ENCODE measurements at regions not wholly inside any gene's neighbourhood (a gene's known extent, or its start where the extent isn't known, plus 50 kb on each side); places are given as distances from the start of the nearest gene placed in this dataset.

- 55 to 77% (median 69%) methylated on average over 1 of the region's 1 CpG for WGBS, 4 donors
- H3K4me3 ChIP-seq: no peak overlapping the region
- H3K9me3 ChIP-seq (replicated peaks in 1 of 3): no peaks in the 10 kb centered on the region
- H3K4me1 ChIP-seq (replicated peaks in 1 of 2): no peaks in the 10 kb centered on the region
- intact Hi-C loops (cut with DNase I): no loop called here
- no peaks in the 10 kb centered on the region for H3K36me3 ChIP-seq (replicated peaks in 1 of 2)
- TF ChIP-seq POLR2A (IDR thresholded peaks at IDR 0.05): no peak
- no peak for TF ChIP-seq CTCF (IDR thresholded peaks at IDR 0.05)
- no peaks in the 10 kb centered on the region for H3K27me3 ChIP-seq
- H3K27ac ChIP-seq: no peak overlapping the region
- DNase-seq: no peak
These were observed 241.8 kb downstream of the ALDH8A1 start for GRCh38 chr6:134708079-134708478.

GRCh38 chr6:134707342-134708031 lies 242.4 kb downstream of the ALDH8A1 start:
- no peaks in the 10 kb centered on the region for H3K36me3 ChIP-seq (replicated peaks in 1 of 2)
- intact Hi-C loops (cut with DNase I): no loop called here
- no peak overlapping the region for H3K27ac ChIP-seq
- TF ChIP-seq POLR2A (IDR thresholded peaks at IDR 0.05) (no peak), CTCF (IDR thresholded peaks at IDR 0.05) (no peak)
- no peaks in the 10 kb centered on the region for H3K4me1 ChIP-seq (replicated peaks in 1 of 2)
- H3K4me3 ChIP-seq: no peak overlapping the region
- no peaks in the 10 kb centered on the region for H3K27me3 ChIP-seq
- no peaks in the 10 kb centered on the region for H3K9me3 ChIP-seq (replicated peaks in 1 of 3)
- no peak for DNase-seq
- 48 to 54% (median 52%) methylated on average over 5 of the region's 5 CpGs for WGBS, 4 donors

- Histone ChIP-seq H3K4me1 (replicated peaks in 1 of 2) (no peaks in the 10 kb centered on the region), H3K27ac (no peak overlapping the region), H3K36me3 (replicated peaks in 1 of 2) (no peaks in the 10 kb centered on the region), H3K4me3 (no peak overlapping the region), H3K9me3 (replicated peaks in 1 of 3) (no peaks in the 10 kb centered on the region), H3K27me3 (no peaks in the 10 kb centered on the region)
- DNase-seq: no peak
- no peak for TF ChIP-seq CTCF (IDR thresholded peaks at IDR 0.05)
- TF ChIP-seq POLR2A (IDR thresholded peaks at IDR 0.05): no peak
- 52 to 73% (median 60%) methylated on average over 2 of the region's 2 CpGs for WGBS, 4 donors
- intact Hi-C loops (cut with DNase I): no loop called here
These were observed 243.1 kb downstream of the ALDH8A1 start for GRCh38 chr6:134706806-134707205.

DNA sequence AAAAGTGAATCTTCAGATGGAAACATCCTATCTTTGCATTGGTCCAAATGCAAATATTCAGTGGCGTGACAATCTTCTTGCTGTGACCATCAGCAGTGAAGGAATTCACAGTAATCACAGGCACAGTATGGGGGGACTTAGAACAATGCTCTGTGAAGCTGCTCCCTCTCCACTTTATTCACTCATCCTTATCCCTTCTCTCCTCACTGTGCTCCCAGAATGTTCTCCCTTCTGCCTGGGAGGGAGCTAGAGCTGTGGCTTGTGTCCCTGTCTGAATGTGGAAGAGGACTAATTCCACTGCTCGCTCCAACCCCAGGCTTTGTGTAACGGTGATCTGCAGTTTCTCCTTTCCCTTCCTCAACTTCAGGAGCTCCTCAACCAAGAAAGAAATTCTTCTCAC lies 243.7 kb downstream of the ALDH8A1 start:
- Histone ChIP-seq H3K27ac (no peak overlapping the region), H3K27me3 (no peaks in the 10 kb centered on the region), H3K4me3 (no peak overlapping the region), H3K9me3 (replicated peaks in 1 of 3) (no peaks in the 10 kb centered on the region), H3K4me1 (replicated peaks in 1 of 2) (no peaks in the 10 kb centered on the region), H3K36me3 (replicated peaks in 1 of 2) (no peaks in the 10 kb centered on the region)
- DNase-seq: no peak
- intact Hi-C loops (cut with DNase I): no loop called here
- TF ChIP-seq POLR2A (IDR thresholded peaks at IDR 0.05): no peak
- no peak for TF ChIP-seq CTCF (IDR thresholded peaks at IDR 0.05)
- 77 to 88% (median 86%) methylated on average over 3 of the region's 3 CpGs for WGBS, 4 donors

All from adrenal gland (tissue), 9 donors.